GM12878 (cell line): ENCODE measurements at regions not wholly inside any gene's neighbourhood (a gene's known extent, or its start where the extent isn't known, plus 50 kb on each side); places are given as distances from the start of the nearest gene placed in this dataset.

Experiments
- ATF7 ChIP-seq: fragments of 450-650 bp; IDR thresholded peaks from 2 replicates; pipeline ENCODE4 v1.6.1; 2016; ENCODE audit warnings: low read depth, mild to moderate bottlenecking
- BMI1 ChIP-seq: fragments of 450-650 bp; IDR thresholded peaks from 2 replicates; pipeline ENCODE4 v1.6.1; 2016; ENCODE audit warnings: mild to moderate bottlenecking, moderate library complexity, borderline replicate concordance
- BRCA1 ChIP-seq: IDR thresholded peaks from 2 replicates; pipeline ENCODE4 v1.6.1; 2011; ENCODE audit warnings: low read depth, low read length, improper control_type of control experiment
- CEBPZ ChIP-seq: fragments of 150-350 bp; IDR thresholded peaks from 2 replicates; pipeline ENCODE4 v1.6.1; 2016; ENCODE audit warnings: low read depth, low read length
- CHD1 ChIP-seq: IDR thresholded peaks from 2 replicates; pipeline ENCODE4 v1.6.1; 2012; ENCODE audit warnings: low read depth, low read length, improper control_type of control experiment
- EP300 ChIP-seq, 2 experiments: fragments of 150-350 bp in 1 of 2; IDR thresholded peaks; 2 replicates each; pipeline ENCODE4 v1.6.1; 2011 to 2012; ENCODE audit warnings: low read depth in 2 of 2, low read length in 2 of 2, borderline replicate concordance in 1 of 2, improper control_type of control experiment in 1 of 2, inconsistent platforms in 1 of 2; ENCODE audit not compliant: control insufficient read depth in 1 of 2
- FOS ChIP-seq: IDR thresholded peaks from 3 replicates; pipeline ENCODE4 v1.6.1; 2011; ENCODE audit warnings: borderline replicate concordance; ENCODE audit not compliant: insufficient read length; ENCODE audit errors: extremely low read depth
- FOXK2 ChIP-seq: fragments of 450-650 bp; IDR thresholded peaks from 2 replicates; pipeline ENCODE4 v1.6.1; 2017; ENCODE audit warnings: mild to moderate bottlenecking, moderate library complexity
- IRF4 ChIP-seq: IDR thresholded peaks from 2 replicates; pipeline ENCODE4 v1.6.1; 2011; ENCODE audit warnings: low read depth, low read length
- NFIC ChIP-seq: IDR thresholded peaks from 2 replicates; pipeline ENCODE4 v1.6.1; 2012; ENCODE audit warnings: low read depth, mild to moderate bottlenecking, inconsistent platforms, low read length, moderate library complexity
- NR2F1 ChIP-seq: fragments of 450-650 bp; conservative IDR thresholded peaks from 2 replicates; pipeline ENCODE4 v1.6.1; 2017; ENCODE audit warnings: mild to moderate bottlenecking
- PBX3 ChIP-seq: IDR thresholded peaks from 2 replicates; pipeline ENCODE4 v1.6.1; 2011; ENCODE audit warnings: mild to moderate bottlenecking, low read depth, low read length, moderate library complexity; ENCODE audit not compliant: insufficient replicate concordance
- SKIL ChIP-seq: fragments of 450-650 bp; IDR thresholded peaks from 2 replicates; pipeline ENCODE4 v1.6.1; 2017; ENCODE audit warnings: mild to moderate bottlenecking, low read depth, inconsistent platforms; ENCODE audit not compliant: poor library complexity, severe bottlenecking
- ZNF207 ChIP-seq: fragments of 450-650 bp; IDR thresholded peaks from 2 replicates; pipeline ENCODE4 v1.6.1; 2014; ENCODE audit warnings: antibody characterized with exemption, mild to moderate bottlenecking, borderline replicate concordance
- ZNF622 ChIP-seq: fragments of 450-650 bp; IDR thresholded peaks from 2 replicates; pipeline ENCODE4 v1.6.1; 2017; ENCODE audit warnings: mild to moderate bottlenecking, inconsistent platforms
- TF ChIP-seq, protein P1 (sequence below): IDR thresholded peaks from 2 replicates; pipeline ENCODE4 v1.6.1; 2011; ENCODE audit warnings: low read depth, low read length, improper control_type of control experiment, borderline replicate concordance
- TF ChIP-seq, protein P2 (sequence below): fragments of 450-650 bp; conservative IDR thresholded peaks from 2 replicates; pipeline ENCODE4 v1.6.1; 2017; ENCODE audit warnings: mild to moderate bottlenecking, moderate library complexity
- TF ChIP-seq, protein P3 (sequence below): fragments of 450-650 bp; IDR thresholded peaks from 2 replicates; pipeline ENCODE4 v1.6.1; 2016; ENCODE audit warnings: mild to moderate bottlenecking

GRCh38 chr5:56669534-56670483, 145.5 kb upstream of the MAP3K1 start (continued):
- TF ChIP-seq SKIL (peak; percentile 87), FOS (no peak), FOXK2 (no peak), ZNF622 (no peak), IRF4 (peak; percentile 95), BRCA1 (no peak), ATF7 (peak; percentile 88), ZNF207 (no peak), PBX3 (no peak), NFIC (peak; percentile 88), CHD1 (no peak), CEBPZ (no peak), NR2F1 (peak; percentile 94), EP300 (IDR thresholded peaks at IDR 0.05; ENCODE audit: borderline replicate concordance in 1 of 2, control insufficient read depth in 1 of 2, low read depth in 2 of 2, low read length in 2 of 2) (peak; percentile 92 to 96), BMI1 (peak; percentile 26; the same call in 1 of the 2 replicates)
- TF ChIP-seq, protein P1, sequence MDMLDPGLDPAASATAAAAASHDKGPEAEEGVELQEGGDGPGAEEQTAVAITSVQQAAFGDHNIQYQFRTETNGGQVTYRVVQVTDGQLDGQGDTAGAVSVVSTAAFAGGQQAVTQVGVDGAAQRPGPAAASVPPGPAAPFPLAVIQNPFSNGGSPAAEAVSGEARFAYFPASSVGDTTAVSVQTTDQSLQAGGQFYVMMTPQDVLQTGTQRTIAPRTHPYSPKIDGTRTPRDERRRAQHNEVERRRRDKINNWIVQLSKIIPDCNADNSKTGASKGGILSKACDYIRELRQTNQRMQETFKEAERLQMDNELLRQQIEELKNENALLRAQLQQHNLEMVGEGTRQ = peak; percentile 28; the same call in 1 of the 2 replicates
- TF ChIP-seq, protein P2, sequence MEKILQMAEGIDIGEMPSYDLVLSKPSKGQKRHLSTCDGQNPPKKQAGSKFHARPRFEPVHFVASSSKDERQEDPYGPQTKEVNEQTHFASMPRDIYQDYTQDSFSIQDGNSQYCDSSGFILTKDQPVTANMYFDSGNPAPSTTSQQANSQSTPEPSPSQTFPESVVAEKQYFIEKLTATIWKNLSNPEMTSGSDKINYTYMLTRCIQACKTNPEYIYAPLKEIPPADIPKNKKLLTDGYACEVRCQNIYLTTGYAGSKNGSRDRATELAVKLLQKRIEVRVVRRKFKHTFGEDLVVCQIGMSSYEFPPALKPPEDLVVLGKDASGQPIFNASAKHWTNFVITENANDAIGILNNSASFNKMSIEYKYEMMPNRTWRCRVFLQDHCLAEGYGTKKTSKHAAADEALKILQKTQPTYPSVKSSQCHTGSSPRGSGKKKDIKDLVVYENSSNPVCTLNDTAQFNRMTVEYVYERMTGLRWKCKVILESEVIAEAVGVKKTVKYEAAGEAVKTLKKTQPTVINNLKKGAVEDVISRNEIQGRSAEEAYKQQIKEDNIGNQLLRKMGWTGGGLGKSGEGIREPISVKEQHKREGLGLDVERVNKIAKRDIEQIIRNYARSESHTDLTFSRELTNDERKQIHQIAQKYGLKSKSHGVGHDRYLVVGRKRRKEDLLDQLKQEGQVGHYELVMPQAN = no peak
- TF ChIP-seq, protein P3, sequence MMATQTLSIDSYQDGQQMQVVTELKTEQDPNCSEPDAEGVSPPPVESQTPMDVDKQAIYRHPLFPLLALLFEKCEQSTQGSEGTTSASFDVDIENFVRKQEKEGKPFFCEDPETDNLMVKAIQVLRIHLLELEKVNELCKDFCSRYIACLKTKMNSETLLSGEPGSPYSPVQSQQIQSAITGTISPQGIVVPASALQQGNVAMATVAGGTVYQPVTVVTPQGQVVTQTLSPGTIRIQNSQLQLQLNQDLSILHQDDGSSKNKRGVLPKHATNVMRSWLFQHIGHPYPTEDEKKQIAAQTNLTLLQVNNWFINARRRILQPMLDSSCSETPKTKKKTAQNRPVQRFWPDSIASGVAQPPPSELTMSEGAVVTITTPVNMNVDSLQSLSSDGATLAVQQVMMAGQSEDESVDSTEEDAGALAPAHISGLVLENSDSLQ = peak; percentile 76
